NCI-H2196 treated with DMSO at 0.1 percent for 48 hours (cell line): ENCODE measurements at regions not wholly inside any gene's neighbourhood (a gene's known extent, or its start where the extent isn't known, plus 50 kb on each side); places are given as distances from the start of the nearest gene placed in this dataset.

Source experiments
- DNase-seq: peaks from one replicate; lab custom pipeline; 2025; ENCODE audit not compliant: unreplicated experiment; lab: John Stamatoyannopoulos, UW

DNA sequence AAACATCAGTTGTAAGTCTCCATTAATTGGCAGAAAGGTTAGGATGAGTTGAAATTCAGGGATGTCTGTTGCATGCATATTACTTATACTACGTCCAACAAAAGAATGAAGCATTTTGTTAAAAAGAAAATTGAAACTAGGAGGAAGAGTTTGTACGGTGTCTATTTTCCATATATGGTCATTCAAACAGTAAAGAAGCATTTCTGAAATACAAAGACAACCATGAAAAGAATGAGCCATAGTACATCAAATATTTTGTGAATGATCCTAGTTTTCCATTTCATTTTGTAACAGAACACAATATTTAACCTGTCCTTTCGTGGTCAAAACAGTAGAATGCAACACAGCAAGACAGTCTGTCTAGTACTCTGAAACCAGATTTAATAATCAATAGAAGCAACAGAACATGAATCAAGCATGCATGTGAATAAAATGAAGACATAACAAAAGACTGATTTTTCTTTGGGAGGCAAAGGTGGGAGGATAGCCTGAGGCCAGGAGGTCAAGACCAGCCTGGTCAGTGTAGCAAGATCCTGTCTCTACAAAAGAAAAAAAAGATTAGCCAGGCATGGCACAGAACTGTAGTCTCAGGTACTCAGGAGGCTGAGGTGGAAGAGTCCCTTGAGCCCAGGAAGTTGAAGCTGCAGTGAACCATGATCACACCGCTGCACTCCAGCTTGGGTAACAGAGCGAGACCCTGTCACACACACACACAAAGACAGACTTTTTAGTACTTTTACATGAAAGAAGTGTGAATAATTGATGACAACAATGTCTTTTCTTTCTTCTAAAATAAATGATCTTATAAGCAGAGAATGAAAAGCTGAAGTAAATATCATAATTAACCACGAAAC, 156.0 kb downstream of the LRIG3 start:
- DNase-seq: no peak

DNA sequence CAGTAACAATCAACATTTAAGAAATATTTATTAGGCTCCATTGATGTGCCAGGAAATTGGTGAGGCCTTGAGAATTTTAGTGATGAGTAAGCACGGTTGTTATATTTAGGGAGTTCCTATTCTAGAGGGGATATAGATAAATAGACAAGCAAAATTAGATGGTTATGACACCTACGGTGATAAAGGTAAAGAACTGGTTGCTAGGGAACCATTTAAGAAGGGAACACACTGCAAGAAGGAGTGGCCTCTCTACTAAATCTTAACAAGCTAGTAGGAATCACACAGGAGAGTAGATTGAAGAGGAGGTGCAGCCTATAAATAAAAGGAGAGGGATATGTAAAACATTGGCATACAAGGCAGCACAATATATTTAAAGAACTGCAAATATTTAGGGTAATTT, 155.2 kb downstream of the LRIG3 start:
- no peak for DNase-seq

DNA sequence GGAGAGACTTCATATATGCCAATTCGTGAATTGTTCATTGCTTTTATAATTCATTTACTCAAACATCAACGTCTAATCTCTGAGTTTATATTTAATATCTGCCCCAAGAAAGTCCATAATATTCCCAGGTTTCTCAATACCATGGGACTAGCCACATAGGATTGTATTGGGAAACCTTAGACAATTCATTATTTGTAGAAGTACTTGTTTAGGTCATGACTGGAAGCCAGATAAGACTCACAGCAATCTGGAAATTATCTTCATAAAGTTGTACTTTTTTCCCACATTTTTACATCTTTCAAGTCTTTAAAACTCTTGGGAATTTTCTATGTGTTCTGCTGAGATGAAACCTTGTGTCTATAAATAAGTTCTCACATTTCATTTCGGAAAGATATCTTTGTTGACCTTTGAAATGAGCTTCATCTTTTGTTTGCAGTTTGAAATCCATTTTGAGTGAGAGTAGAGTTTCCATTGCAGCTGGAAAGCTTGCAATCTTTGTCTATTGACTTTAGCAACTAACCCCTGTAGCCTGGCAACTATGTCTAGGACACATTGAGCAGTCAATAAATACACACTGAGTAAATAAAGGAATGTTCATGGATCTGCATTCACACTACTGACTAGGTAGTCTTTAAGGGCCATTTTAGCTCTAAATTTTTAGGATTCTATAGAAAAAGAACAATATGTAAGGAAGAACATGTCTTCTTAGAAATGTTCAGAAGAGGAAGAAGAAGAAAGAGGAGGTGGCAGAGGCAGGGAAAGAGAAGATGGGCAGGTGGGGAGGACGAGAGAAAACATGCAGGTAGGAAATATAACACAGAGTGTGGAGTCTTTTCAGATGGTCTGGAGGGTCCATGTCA, 154.4 kb downstream of the LRIG3 start:
- DNase-seq: peak; percentile 84

DNA sequence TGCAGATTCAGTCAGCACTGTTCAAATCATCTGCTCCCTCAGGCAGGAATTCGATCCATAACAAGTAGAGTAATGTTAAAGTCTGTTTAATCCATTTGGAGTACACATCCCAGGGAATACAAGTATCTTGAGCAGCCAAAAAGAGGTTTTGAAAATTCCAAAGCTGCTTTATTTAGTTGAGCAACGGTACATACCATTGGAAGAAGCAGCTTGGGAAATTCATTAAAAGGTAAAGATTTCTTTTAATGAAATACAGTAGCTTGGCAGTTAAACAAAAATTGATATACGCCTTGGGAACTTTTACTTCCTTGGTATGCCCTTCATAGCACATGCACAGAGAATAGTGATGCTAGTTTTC, 153.8 kb downstream of the LRIG3 start:
- DNase-seq: no peak

DNA sequence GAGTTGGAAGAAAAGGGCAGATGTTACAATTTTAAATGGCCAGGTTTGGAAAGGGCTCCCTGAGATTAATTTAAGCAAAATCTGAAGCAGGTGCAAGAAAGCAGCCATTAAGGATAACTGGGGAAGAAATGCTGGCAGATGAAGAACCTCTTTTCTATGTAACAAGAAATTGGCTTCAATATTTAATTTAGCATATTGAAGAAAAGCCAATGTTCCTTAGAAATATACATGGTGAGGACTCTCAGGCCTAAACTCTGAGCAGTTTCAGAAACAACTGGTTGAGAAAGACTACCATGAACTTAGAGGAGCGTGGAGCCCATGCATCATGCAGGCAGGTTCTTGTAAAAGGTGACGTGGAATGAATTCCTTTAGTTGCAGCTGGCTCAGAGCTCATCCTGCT, 152.8 kb downstream of the LRIG3 start:
- DNase-seq: no peak

DNA sequence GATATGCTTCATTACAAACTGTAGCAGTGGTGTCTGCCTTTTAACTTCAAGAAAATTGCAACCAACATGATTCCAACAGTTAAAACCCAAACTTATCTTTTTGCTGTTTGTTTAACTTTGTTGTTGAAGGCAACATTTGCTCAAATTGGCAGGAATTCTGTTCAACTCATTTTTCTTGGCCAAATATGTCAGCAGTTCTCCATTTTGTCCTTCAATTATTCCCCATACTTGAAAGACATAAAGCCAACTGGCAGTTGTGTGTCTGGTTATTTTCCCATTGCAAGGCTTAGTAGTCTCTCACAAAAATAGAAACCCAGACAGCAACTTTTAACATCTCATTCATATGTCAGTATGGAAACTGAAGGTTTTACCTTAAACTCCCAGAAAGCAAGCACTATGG, 146.3 kb downstream of the LRIG3 start:
- no peak for DNase-seq

DNA sequence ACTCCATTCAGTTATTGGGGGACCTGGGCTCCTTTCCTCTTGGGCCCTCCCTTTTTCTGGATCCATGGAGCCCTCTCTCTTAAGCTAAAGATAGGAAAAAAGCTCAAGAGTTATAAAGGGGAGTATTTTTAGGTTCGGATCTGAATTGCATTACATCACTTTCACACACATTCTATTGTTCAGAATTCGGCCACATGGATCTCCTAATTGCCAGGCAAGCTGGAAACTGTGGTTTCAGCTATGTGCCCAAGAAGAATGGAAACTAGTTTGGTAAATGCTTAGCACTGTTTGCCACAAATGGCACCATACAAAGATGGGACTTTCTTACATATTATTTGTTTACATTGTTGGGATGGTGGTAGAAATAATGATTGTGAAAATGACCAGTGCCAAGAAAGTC, 145.6 kb downstream of the LRIG3 start:
- DNase-seq: no peak

DNA sequence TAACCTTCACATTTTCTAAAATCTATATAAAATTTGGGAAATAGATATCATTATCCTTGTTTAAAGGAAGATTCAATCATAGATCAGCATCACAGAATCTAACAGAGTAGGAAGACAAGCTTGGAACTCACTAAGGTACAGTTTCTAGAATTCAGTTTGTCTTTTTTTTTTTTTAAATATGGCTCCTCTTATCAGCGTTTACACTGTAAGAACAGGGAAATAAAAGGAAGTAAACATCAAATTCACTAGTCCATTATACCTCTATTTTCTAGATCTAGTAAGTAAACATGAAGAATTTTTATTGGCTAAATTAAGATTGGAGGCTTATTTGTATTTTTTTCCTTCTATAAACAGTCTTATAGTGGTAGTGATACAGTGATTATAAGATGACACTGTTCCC, 144.9 kb downstream of the LRIG3 start:
- DNase-seq: no peak

DNA sequence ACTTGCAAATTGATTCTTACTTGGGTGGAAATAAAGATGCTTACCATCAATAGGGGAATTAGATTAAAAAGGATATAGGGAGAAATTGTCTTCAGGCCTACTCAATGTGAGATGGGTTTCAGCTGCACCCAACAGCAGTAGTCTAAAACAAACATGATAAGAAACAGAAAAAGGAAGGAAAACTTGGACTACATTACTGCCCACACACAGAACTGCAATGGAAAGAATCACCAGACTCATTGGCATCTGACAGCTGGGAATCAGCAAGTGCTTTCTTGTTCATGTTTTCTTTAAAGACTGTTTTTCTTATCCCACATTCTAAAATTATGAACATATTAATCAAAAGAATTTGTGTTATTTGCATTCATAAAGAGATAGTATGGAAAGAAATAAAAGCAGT, 144.2 kb downstream of the LRIG3 start:
- DNase-seq: no peak

DNA sequence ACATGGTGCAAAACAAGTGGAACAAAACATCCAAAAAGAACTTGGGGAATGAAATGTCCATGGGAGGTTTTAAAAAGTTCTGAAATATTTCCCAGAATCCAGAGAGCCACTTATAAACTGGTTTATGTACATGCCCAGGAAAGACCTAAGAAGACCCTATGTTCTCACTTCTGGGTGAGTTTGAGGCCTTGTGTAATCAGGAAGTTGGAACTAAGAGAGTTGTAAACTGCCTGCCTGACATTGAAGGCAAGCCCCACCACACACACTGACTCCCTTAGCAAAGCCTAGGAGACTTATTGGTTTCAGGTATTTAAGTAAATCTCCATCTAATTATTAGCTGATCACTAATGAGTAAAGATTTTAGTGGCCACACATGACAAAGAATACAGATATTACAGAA, 142.5 kb downstream of the LRIG3 start:
- DNase-seq: no peak

DNA sequence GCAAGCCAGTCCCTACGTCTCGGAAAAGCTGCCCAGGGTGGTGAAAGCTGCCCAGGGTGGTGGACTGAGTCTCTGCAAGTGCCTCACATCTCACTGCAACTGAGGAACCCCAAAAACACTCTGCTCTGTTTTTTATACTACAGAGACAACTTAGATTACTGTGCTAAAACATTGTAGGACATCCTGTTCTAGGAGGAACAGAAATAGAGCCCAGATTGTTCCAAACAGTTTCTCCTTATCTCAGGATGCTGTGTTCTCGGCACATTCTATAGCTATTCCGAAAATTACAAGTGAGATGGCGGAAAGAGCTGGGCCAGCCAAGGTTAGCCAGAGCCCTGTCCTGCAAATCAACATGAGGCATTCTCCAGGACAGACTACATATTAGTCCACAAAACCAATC, 138.7 kb downstream of the LRIG3 start:
- DNase-seq: no peak

DNA sequence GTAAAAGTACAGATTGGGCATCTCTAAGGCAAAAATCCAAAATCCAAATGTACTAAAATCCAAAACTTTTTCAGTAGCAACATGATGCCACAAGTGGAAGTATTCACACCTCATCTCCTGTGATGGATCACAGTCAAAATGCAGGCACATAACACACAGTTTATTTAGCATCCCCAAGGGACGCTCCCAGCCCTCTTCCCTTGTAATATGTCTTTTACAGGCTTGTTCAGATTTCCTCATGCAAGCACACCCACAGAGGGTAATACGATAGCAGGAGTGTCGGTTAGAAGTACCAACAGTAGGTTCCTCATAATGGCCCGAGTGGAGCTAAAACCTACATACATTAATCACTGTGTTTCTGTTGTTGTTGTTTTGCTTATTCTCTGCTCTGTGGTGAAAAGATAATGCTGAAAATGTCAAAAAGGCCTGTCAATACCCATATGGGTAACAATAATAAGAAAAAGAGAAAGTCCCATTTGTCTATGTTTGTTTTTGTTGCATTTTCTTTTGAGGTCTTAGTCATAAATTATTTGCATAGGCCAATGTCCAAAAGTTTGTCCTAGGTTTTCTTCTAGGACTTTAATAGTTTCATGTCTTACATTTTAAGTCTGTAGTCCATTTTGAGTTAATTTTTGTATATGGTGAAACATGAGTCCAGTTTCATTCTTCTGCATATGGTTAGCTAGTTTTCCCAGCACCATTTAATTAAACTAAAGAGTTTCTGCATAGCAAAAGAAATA, 133.1 kb downstream of the LRIG3 start:
- no peak for DNase-seq

DNA sequence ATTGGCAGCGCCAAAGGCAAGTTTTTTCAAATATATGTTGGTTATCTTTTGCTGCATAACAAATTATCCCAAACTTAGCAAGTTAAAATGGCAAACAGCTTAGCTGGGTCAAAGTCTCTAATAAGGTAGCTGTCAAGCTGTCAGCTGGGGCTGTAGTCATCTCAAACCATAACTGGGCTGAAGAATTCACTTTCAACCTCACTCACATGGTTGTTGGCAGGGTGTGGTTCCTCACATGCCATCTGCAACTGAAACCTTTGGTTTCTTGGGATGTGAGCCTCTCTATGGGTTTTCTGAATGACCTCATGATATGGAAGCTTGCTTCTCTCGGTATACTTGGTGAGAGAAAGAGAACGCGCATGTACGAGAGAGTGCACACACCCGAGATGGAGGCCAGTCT, 125.4 kb downstream of the LRIG3 start:
- DNase-seq: no peak

DNA sequence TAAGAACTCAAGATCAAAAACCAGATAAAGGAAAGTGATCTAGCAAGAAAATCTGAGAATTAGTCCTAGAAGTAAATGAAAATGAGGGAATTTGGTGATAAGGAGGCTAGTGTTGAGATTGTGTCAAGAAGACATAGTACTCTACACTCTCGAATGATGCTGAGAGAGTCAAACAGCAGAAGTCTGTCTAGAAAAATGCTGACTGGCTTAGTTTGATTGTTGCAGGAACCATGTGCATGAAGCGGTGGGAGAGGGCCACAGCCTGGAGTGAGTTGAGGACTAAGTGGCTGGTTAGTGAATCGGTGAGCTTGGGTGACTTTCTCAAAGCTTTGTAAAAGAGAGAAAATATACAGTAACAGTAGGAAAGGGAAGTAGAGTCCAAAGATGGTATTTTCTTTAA, 124.5 kb downstream of the LRIG3 start:
- DNase-seq: no peak

DNA sequence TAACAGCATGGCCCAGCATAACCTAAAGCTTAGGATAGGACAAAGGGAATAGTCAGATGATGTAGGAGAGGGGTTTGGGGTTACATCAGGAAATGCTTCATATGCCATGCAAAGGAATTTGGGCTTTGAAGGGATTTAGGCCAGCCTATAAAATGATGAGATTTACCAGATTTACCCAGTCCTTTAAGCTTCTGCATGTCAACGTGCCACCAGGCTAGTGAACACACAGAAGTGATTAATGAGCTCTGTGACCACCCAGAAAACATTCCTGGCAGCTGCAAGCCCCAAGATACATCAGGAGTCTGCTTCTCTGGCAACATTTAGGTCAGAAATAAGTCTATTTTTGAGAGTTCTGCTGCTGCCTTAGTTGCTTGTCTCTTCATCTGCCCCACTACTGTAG, 118.3 kb downstream of the LRIG3 start:
- no peak for DNase-seq

DNA sequence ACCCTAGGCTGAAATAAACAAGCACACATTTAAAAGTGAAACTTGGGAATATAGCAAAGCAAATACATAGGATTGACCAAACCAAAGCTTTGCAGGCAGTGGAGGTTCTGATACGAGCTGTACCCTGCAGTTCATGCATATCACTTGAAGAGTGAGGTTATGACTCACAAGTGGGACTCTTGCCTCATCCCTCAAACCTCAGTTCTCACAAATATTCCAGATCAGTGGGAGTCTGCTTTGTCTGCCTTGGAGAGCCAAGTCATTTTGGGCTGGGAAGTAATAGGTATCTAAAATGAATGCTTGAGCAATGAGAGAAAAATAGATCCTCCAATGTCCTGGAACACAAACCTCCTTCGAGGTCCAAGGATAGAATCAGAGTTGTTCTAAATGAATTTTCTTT, 116.4 kb downstream of the LRIG3 start:
- DNase-seq: no peak

DNA sequence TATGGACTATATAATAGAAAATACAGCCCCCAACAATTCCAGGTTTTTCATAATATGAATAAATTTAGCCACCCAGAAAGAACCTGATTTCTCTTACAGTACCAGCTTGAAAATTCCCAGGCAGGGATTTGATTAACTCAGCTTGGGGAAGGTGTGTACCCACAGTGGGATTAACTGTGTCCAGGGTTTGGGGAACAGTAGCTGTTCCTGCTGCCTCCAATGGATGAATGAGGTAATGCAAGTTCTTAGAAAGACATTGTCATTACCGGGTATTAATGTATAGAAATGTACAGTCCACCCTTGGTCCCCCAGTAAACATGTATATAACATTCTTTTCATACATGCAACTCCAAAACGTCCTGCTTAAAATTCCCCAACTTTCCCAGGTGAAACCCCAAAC, 115.6 kb downstream of the LRIG3 start:
- no peak for DNase-seq

DNA sequence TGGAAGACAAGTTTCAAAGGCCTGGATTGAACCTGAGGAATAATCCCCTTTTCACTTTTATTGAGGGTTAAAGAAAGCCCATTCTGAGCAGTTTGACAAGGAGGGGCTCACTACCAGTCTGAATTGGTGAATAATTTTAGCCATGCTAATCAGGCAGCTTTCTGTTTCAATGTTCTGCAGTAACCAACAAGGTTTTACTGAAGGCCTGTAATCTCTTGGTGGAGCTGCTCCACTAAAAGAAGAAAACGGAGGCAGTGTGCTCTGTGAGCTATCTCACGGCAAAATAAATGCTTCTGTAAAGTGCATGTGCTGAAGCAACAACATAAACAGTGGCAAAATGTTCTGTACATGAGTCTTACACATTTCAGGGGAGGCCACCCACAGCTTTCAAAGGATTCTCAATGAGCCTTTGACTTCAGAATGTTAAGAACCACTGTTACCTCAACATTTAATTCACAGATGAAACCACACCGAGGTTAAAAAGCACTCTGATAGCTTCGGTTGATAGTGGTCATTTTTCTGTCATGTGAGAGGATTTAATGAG, 111.2 kb downstream of the LRIG3 start:
- no peak for DNase-seq

DNA sequence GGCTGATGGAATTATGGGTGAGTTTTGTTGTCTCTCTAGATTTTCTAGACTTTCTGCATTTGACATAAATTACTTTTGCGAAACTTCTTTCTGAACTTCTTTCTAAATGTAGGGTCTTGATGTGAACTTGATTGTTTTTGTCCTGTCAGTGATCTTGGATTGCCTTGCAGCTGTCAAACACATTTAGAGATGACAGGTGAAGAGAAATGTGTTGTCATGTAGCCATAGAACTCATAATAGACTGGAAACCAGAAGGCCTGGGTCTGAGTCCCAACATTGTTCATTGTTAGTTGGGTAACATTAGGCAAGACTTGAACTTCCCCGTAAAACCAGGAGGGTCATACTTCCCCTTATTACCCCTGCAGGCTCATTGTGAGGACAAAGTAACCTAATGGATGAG, 109.0 kb downstream of the LRIG3 start:
- DNase-seq: no peak

DNA sequence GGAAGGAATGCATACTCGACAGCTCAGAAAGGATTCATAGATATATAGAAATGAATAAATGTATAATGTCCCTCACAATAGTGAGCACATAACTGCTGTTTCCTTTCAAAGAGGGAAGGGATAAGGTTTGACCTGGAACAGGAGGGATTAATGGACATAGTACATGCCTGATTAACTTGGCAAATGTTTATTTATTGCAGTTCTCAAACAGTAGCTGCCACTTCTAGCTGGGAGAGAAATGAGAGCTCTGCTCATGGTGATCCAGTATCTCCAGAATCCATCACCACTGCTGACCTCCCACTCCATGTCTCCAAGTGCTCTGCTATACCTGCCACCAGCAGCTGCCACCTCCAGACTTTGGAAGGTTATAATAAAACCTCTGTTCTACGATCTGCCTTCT, 108.1 kb downstream of the LRIG3 start:
- DNase-seq: no peak

DNA sequence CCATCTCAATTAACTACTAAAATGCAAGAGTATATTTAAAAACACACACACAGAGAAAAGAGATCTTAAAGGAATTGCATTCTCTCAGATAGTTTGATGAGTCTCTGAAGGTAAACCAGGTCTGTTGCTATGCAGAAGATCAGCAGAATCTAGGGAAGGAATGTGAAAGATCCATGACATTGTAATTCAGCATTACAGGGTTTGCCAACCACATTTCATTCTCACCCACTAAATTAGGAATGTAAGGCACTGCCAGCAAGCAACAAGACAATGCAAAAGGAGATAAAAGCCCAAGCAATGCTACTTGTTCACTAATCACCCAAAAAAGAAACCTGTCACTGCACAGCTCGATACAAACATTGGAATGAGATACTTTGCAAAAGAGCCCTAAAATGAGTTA, 106.3 kb downstream of the LRIG3 start:
- no peak for DNase-seq

DNA sequence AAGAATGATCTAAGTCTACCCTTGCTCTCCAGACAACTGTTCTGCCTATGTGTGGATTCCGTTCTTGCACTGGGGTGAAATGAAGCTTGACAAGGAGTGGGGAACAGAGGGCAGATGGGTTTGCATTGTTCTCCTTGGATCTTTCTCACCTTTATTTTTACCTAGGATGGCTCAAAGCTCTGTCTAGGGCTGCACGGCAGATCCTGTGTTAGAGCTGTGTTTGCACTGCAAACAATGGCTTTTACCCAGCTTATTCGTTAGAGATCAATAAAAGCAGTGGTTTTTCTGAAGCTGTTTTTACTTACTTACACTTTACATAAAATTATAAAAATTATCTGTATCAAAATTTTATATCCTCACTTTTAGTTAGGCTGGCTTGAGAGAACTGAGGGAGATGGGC, 105.1 kb downstream of the LRIG3 start:
- no peak for DNase-seq
